ENCODE measurements at regions not wholly inside any gene's neighbourhood (a gene's known extent, or its start where the extent isn't known, plus 50 kb on each side); places are given as distances from the start of the nearest gene placed in this dataset.
"Not testable (repeated sequence)": the region's sequence is repeated elsewhere in the genome, so short reads cannot be mapped to it uniquely, and the experiment has no call there.

DNA sequence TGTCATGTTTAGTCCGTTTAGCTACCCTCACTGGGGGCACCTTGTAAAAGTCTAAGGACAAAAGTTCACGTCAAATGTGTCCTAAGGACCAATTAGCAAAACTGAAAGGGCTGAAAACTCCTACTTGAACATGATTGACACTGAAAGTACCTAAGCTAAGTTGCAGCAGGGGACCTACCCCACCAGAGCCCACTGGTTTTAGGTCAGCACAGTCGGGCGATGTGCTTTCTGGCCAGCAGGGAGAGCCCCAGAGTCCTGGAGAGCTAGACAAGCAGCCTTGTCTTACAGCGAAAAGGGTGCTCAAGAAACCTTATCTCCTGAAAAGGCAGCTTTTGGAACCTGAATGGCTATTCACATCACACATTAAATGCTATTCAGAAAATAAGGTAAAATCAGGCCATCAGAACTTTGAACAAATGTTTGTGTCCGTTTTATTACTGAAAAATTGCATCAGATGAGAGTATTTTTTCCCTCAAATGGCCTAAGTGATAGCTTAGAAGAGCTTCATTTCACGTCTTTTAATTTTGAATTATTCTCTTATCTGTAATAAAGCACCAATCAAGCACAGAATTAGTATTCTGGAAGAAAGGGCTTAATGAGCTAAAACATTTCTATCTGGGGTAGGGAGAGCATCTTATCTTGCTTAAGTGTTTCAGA, 52.2 kb upstream of the MKI67 start:
- DNase-seq = peak; percentile 4

DNA sequence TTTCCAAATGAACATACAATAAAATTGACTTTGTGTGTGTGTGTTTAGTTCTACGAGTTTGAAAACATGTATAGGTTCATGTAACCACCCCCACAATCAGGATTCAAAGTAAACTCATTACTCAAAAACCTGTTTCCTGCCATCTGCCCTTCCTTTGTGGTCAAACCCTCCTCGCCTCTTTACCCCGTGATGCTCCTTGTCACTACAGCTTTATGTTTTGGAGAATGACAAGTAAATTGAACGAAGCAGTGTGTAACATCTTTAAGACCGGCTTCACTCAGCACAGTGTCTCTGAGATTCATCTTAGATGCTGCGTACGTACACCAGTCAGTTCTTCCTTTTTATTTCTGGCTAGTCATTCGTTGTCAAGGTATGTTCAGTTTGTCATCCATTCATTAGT, 54.6 kb upstream of the MKI67 start:
- no peak for DNase-seq

DNA sequence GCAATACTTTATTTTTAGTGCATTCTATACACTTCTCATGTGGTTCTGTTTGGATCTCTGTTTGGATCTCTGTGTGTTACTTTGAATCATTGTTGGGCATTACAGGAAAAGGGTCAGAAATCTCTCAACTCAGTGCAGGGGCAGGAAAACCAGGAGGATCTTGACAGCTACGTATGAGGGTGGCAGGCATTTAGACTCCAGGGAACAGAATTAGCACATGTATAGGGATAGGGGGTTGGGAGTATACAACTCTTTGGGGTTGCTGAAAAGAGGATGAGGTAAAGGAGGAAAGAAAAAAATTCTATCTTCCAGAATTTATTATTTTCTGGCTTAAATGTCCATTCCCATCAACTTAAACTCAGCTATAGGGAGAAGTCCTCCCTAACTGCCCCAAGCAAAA, 59.4 kb upstream of the MKI67 start:
- no peak for DNase-seq

DNA sequence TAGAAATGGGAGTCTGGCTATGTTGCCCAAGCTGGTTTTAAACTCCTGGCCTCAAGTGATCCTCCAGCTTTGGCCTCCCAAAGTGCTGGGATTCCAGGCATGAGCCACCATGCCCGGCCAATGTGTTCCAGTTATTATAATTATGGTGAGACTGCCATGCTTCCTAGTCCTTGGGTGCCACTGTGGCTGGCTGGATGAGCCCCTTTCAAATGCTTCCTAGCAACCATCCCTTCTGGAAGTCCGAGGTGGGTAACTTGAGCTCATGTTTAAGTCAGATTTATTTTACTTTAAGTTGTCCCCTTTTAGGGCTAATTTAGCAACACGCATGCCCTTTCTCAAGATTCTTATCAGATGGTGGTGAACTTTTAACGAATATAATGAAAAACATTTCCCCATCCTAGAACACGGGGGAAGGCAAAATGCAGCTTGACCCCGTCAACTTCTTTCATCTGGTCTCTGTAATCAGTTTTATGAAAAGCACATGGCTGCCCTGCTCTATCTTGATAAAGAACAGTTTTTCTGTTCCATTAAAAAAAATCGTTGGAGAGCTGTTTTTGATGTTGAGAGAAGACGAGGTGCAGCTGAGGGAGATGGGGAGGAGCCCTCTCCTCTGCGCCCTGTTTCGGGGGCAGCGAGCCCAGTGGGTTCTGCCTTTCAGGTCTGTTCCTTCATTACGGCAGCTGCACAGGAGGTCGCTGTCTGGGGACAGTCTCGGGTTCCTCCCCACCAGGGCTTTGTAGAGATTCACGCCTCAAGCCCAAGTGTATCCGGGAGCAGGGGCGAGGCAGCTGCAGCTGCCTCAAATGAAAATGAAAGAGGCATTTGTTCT, 61.0 kb upstream of the MKI67 start:
- DNase-seq = no peak

DNA sequence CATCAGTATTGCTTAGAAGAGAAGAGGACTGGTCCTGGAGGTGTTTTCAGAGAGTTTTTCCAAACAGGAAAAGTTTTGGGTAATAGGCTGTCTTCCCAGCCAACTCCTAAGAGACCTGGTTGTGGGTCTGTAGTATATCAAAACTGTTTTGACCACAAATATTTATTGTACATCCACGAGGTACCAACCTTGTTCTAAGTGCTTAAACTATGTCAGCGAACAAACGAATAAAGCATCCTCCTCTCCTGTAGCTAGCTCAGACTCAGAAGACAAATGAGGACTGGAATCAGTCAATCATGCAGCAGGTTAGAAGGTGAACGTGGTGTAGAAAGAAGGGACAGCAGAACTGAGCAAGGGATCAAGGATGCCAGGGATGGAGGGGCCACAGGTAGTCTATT, 61.6 kb upstream of the MKI67 start:
- no peak for DNase-seq

DNA sequence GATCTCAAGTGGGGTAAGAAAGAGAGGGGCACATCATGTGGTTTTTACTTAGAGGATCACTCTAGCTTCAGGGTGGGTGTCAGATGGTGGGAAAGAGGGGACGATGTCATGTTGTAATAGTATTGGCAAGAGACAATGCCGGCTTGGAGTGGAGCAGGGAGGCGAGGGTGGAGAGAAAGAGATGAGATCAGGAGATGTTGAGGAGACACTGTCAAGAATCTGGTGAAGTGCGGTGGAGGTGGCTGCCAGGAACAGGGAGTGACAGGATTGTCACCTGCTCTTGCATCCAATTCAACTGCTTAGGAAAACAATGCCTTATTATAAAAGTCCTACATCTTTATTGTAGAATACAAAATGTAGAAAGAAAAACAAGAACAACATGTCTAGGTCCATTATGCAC, 63.0 kb upstream of the MKI67 start:
- DNase-seq = no peak

DNA sequence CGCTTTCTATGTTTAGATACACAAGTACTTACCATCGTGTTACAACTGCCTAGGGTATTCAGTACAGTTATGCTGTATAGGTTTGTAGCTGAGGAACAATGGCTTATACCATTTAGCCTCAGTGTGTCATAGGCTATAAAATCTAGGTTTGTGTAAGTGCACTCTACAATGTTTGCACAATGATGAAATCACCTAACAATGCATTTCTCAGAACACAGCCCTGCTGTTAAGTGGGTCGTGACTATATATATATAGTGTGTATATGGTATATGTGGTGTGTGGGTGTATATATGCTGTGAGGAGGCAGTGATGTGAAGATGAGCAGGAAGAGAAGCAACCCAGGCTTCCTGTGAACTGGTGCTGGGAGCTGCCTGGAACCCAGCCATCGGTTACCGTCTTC, 65.6 kb upstream of the MKI67 start:
- DNase-seq = no peak

DNA sequence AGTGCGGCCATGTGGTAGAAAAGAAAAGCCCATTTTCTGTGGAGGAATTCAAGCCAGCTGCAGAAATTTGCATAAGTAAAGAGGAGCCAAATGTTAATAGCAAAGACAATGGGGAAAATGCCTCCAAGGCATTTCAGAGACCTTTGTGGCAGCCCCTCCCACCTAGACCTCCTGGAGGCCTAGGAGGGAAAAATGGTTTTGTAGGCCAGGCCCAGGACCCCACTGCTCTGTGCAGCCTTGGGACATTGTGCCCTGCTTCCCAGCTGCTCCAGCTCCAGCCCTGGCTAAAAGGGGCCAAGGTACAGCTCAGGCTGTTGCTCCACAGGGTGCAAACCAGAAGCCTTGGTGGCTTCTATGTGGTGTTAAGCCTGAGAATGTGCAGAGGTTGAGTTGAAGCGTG, 75.6 kb upstream of the MKI67 start:
- DNase-seq = not testable (repeated sequence)

DNA sequence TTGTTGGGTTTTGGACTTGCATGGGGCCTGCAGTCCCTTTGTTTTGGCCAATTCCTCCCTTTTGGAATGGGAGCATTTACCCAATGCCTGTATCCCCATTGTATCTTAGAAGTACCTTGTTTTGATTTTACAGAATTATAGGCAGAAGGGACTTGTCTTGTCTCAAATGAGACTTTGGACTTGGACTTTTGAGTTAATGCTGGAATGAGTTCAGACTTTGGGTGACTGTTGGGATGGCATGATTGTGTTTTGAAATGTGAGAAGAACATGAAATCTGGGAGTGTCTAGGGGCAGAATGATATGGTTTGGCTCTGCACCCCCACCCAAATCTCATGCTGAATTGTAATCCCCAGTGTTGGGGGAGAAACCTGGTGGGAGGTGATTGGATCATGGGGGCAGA, 76.8 kb upstream of the MKI67 start:
- DNase-seq = no peak

DNA sequence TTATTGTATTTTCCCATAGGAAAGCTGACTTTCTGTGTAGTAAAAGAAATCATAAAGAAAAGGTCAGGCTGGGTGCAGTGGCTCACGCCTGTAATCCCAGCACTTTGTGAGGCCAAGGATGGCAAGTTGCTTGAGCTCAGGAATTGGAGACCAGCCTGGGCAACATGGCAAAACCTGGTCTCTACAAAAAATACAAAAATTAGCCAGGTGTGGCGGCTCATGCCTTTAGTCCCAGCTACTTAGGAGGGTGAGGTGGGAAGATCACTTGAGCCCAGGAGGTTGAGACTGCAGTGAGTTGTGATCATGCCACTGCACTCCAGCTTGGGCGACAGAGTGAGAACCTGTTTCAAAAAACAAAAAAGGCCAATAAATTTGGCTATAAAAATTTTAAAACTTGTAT, 79.4 kb upstream of the MKI67 start:
- DNase-seq = not testable (repeated sequence)

DNA sequence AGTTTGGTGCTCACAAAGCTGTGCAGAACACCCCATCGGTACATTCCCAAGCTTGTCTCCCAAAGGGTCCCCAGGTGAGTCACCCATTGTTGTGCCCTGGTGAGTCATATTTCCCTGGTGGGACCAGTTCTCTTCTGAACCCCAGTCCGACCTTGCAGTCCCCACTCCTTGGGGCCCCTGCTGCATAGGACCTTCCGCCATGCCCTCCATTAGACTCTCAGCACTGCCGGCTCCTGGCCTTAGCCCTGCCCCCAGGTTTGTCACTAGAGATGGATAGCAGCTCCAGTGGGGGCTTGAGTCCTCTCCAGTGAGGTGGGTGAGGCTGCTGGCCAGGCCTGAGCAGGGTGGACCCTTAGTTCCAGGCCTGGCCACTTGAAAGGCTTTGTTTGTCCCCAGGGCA, 80.5 kb upstream of the MKI67 start:
- no peak for DNase-seq

DNA sequence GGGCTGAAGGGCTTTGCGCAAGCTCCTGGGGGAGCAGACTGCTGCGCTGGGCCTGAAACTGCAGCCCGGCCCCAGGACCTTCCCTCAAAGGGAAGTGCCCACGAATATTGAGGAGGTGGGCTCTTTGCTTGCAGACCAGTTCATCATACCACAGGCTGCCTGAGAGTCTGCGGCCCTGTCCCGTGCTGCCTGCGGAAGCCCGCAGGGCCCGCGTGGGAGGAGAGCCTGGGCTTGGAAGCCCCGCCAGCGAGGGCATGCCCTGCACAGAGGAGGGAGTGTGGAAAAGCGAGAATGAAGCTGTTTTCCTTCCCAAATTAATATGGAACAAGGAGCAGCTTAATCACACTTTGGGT, 83.6 kb upstream of the MKI67 start:
- DNase-seq = no peak

DNA sequence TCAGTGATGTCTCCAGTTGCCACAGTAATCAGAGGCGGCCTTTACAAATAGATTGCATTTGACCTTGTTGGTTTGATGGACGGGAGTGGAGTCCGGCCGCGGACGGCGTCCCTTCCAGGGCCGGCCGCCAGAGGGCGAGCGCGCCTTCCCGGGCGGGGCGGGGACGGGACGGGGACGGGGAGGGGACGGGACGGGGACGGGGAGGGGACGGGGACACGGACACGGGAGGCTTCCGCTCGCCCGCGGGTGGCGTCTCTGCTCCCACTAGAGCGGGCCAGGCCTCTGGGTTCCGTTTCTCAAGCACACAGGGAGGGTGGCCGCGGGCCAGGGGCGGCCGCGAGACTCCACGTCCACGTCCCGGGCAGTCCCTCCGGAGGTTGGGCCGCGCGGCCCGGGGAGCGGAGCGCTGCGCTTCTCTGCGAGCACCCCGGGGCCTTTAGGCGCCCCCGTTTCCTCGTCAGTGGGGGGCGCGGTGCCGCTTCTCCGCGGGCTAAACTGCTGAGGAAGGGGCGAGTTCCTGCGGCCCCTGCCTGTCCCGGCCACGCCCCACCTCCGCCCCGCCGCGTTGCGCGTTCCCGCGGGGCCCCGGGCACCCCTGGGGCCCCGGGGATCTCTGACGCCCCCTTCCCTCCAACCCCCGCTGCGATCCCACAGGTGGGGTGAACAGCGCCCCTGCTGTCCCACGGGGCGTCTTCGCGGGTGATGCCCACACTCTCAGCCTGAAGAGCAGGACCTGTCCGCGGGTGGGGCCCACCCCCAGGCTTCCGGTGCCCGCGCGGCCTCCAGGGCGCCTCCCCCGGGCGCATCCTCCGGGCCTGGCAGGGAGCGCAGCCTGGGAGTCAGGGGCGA, 84.2 kb upstream of the MKI67 start:
- DNase-seq = peak; percentile 11

DNA sequence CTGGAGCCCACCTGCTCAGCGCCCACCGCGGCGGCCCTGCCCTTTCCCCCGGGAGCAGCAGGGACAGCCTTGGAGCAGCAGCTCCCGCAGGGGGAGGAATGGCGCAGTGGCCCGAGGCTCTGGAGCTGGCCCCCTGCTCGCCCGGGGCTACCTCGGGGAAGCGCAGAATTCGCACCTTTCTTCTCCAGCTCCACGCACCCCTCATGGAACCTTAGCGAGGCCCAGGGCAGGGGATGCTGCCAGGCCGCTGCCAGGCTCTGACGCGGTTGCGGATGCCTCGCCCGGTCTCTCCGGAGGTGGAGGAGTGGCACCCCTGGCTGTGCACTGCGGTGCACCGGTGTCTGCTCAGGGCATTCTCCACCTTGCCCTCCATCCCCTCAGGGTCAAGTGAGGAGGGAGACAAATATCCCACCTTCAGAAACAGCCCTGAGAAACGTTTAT, 84.9 kb upstream of the MKI67 start:
- no peak for DNase-seq

DNA sequence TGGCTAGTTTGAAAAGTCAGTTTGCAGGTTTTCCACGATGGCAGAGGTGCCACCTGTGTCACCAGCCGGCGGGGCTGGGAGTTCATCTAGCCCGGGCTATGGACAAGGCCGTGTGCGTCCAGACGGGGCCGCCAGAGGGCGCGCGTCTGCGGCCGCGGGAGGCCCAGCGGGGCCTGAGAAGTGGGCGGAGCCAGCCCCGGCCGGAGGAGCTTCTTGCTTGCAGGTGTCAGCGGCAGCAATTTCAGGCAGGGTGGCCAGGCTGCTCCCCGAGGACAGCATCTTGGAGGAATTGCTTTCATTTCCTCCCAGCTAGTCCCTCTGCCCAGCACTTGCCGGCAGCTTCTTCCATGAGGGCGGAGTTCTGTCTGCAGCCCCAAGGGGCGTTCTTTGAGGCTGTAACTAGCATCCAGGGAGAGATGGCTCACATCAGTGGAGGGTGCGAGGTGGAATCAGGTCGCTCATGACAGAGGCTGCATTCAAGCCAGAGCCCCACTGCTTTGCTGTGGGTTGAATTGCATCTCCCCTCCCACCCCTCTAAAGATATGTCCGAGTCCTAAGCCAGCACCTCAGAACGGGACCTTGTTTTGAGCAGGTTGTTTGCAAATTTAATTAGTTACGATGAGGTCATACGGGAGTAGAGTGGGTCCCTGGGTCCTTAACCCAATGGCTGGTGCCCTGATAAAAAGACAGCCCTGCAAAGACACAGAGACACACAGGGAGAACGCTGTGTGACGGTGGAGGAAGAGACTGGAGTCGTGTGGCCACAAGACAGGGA, 85.9 kb upstream of the MKI67 start:
- DNase-seq = peak; percentile 29

DNA sequence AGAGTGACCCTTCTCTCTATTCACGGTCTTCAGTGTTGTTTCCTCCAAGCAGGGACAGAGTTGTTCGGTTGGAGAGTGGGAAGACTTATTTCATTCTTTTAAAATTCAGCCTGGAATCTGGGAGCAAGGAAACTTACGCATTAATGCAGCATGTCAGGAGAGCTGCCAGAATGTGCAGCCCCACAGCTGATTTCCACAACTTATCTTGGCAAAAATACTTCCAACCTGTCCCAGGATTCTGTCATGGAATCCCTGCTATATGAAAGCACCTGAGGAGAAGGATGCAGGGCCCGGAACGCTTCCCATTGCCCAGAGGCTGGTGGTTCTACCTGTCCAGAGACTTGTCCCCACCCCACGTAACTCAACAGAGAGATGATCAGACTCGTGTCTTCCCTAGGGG, 86.9 kb upstream of the MKI67 start:
- no peak for DNase-seq

DNA sequence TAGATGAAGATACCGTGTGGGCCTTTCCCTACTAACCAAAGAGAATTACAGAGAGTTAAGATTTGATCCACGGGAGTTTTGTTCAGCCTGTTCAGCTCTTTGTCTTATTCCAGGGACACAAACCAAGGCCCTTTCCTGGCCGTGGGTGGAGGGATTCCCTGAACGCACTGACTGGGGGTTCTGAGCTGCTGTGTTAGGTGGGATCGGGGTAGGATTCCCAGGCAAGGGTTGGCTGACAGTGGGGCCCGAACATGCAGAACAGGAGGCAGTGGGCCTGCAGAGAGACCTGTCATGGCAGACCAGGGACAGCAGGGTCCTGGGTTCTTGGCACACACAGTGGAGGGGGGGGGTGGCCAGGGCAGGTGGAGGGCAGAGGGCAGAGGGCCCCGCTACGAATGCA, 89.5 kb upstream of the MKI67 start:
- DNase-seq = no peak

DNA sequence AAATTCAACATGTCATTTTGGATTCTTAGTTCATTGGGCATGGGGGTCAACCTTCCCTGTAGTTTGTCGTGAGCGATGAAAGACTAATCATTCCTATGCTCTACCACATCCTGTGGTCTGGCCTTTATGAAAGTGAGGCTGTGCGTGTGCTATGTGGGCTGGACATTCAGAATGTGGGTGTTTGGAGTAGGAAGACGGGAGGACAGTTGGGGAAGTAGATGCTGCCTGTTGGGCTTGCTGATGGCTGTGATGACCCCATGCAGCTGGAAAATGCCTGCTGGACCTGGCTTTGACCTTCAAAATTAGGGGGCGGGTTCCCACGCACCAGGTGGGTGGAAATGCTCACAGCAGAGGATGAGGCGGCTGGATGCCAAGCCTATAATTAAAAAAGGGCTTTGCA, 90.9 kb upstream of the MKI67 start:
- no peak for DNase-seq

DNA sequence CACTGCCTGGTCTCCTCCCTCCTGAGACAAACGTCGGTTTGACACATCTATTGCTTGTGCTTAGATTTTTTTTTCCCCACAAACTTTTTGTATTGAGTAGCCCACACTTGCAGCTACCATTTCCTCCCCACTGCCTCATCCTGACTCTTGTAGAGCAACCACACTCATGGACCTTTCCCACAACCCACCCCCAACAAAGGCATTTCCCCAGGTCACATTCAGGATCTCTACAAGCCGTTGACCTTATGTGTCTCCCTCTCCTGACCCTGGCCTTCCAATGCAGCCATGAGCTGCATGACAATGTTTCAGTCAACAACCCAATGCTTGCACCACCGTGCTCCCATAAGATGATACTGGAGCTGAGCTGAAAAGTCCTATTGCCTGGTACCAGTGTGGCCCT, 91.9 kb upstream of the MKI67 start:
- no peak for DNase-seq

DNA sequence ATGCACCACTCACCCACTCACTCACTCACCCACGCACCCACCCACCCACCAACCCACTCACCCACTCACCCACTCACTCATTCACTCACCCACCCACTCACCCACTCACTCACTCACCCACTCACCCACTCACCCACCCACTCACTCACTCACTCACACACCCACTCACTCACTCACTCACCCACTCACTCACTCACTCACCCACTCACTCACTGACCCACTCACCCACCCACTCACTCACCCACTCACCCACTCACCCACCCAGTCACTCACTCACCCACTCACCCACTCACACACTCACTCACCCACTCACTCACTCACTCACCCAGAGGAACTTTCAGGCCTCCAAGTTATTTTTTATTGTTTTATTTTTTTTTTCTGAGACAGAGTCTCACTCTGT, 93.1 kb upstream of the MKI67 start:
- no peak for DNase-seq

DNA sequence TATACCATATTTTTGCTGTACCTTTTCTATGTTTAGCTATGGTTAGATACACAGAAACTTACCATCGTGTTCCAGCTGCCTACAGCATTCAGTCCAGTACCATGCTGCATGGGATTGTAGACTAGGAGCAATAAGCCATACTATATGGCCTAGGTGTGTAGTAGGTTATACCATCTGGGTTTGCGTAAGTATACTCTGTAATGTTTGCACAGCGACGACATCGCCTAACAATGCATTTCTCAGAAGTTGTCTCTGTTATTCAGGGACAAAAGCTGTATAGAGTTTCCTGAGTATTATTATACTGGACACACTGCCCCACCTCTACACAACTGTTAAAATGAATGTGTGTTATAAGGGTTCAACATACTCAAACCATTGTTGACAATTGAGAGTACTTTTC, 93.8 kb upstream of the MKI67 start:
- DNase-seq = no peak

DNA sequence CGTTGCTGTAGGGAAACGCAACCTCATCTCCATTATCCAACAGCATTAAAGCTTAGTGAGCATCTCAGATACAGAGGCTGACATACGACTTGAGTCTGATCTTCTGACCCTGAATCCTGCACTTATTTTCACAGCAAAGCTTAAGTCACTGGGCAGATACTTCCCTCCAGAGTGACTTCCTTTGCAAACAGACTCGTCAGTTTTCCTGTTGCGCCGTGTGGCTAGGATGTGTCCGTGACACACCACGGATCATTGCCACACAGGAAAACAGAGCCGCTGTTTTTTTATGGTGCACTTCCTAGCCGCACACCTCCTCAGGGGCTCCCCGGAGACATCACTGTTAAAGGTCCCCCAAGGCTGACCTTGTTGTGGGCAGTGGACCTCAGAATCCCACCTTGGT, 94.9 kb upstream of the MKI67 start:
- no peak for DNase-seq

DNA sequence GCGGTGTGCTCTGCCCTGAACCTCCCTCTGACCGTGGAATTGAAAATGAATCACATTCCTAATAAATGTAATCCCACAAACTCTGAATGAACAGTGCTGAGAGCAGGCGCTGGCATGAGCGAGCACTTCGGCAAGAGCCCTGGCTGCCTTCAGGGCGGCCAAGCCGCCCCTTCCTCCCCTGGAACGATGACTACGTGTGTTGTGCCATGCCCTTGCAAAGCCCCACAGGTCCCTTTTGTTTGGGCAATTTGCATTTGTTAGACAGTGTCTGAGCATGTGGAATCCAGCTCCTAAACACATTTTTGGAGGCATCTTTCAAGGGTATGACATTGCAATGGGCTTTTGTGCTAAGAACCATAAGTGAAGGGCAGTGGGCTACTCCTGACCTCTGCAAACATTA, 95.6 kb upstream of the MKI67 start:
- DNase-seq = no peak

Data from NCI-H226 (cell line).